Right renal cortex interstitium (tissue), 3 donors: ENCODE measurements at regions not wholly inside any gene's neighbourhood (a gene's known extent, or its start where the extent isn't known, plus 50 kb on each side); places are given as distances from the start of the nearest gene placed in this dataset.

Experiments used
- DNase-seq, 3 donors: peaks; one replicate each; pipeline ENCODE4 v3.0.0-alpha.2; 2013; ENCODE audit warnings: low read depth in 3 of 3, low spot score in 2 of 3

DNA sequence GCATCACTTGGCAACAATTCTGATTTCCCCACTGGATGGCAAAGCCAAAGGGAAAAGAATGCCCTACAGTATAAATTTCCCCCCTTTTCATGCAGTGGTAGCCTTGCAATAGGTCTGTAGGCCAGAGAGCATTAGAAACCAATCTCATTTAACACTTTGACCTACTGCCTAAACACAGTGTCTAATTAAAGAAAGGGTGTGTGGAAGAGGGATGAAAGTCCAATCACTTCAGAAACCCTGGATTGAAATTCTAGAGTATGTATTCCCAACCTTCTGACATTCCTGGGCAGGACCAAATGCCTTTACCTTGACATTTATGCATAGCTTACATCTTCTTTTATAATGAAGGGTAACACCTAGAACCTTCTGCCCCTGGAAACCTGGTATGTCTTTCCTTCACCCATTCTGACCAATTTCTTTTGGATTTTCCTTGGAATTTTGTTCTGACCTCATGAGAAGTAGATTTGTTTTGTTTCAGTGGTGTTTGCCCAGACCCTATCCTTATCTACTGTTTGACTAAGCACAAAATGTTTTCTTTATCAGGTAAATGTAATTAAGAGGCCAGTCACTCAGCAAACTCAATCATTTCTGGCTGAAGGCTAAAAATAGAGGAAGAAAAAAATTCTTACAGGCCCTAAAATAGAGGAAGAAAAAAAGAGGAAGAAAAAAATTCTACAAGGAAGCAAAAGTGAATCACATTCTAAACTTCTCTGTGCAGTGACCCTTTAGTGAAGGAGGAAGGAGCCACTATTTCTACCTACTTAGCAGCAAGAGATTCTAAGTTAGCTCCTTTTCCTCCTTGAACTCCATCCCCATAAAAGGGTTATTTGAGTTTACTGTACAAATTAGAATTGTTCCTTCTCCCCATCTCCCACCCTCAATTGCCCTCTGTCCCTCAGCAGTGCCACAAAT, 129.5 kb upstream of the DSCAM start:
- DNase-seq: no peak

DNA sequence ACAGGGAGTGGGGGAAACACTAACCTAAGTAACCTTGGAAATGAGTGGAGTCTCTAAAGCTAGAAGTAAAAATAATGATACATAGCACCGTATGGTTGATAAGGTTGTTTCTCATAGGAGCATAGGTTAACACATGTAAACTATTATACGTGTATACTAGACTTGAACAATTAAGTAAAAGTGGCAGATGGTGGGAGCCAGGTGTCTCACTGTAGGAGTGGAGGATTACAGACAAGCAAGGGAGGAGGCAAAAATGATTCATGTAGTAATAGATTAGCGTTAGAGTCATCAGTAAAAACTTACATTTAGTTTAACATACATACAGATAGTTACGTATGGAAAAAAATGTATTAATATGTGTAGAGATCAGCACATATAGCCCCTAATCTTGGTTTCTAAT, 138.4 kb upstream of the DSCAM start:
- DNase-seq: no peak

GRCh38 chr21:40990366-40990765, 143.4 kb upstream of the DSCAM start:
- no peak for DNase-seq

DNA sequence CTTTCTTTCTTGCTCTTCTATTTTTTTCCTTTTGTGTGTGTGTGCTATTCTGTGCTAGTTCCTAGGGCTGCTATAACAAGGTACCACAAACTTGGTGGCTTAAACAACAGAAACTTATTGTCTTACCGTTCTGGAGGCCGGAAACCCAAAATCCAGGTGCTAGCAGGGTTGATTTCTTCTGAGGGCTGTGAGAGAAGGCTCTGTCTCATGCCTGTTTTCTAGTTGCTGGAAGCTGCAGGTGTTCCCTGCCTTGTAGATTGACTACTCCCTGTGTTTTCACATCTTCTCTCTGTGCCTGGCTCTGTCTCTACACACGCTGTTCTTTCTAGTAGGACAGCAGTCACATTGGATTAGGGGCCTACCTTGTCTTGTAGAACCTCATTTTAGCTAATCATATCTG, 150.9 kb upstream of the DSCAM start:
- DNase-seq: no peak

DNA sequence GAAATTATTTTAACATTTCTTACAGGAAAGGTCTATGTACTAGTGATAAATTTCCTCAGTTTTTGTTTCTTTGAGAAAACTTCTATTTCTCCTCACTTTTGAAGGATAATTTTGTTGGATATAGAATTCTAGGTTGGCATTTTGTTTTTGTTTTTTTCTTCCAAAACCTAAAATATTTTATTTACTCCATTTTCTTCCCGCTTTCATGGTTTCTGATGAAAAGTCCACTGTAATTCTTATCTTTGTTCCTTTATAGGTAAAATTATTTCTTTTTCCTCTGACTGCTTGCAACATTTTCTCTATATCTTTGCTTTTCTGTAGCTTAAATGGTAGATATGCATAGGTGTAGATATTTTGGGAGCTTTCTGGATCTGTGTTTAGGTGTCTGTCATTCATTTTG, 153.9 kb upstream of the DSCAM start:
- DNase-seq: no peak

- no peak for DNase-seq
These were observed 159.7 kb upstream of the DSCAM start for GRCh38 chr21:41006636-41007035.

- no peak for DNase-seq
These were observed 159.6 kb upstream of the BACE2 start for GRCh38 chr21:41008351-41008750.

- DNase-seq: no peak
These were observed 159.0 kb upstream of the BACE2 start for GRCh38 chr21:41008974-41009373.

DNA sequence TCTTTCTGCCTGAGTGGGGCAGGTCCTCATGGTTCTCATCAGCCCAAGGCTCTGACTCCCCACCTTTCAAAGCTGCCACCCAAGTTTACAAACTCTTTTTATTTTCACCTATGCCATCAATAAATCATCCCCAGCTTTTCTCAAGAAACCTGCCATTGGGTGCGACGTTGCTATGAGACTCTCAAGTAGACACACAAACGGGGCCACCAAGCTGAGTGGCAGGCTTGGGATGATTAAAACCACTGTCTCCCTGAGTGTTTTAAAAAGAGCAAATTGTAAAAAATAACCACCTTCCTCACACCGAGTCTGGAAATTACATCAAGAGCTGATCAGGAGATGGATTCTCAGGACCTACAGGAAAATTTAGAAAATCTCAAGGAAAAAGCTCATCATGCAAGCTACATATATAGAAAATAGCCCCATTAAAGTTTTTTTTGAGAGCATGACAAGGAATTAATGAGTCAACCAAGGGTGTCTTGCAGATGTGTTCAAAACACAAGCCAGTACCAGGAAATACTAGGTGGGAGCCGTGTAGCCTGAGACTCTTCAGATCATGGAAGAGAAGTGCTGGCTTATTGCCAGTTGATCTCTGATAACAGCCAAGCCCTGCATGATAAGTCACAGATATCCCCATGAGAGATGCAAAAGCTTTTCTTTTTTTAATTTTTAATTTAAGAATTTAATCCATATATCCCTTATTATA, 158.4 kb upstream of the BACE2 start:
- DNase-seq: no peak

- no peak for DNase-seq
These were observed 157.9 kb upstream of the BACE2 start for GRCh38 chr21:41010101-41010435.

DNA sequence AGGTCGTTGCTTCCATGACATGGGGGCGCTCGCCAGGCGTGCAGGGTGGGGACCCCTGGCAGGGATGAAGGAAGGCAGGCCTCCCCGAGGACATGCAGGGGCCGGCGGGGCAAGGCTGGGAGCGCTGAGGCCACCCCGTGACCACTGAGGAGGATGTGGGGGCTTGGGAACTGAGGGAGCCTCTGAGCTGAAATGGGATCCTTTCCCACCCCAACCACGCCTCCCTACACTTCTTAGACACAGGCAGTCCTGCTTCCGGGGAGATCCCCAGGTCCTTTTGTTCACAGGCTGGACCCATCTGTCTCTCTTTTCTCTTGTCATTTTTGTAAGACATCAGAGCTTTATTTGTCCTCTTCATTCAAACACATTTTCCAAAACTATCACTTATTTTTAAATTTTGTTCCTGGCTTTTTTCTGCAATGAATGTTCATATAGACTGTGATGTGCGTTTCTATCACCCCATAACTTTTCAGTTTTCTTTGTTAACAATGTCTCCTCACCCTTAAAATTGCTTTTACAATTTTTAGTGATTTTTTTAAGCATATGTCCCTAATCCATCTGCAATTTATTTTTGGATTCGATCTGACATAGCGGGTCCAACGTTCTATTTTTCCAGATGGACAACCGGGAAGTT, 156.7 kb upstream of the BACE2 start:
- no peak for DNase-seq

GRCh38 chr21:41011951-41012366, 156.0 kb upstream of the BACE2 start:
- no peak for DNase-seq

GRCh38 chr21:41012425-41012824, 155.5 kb upstream of the BACE2 start:
- no peak for DNase-seq

DNA sequence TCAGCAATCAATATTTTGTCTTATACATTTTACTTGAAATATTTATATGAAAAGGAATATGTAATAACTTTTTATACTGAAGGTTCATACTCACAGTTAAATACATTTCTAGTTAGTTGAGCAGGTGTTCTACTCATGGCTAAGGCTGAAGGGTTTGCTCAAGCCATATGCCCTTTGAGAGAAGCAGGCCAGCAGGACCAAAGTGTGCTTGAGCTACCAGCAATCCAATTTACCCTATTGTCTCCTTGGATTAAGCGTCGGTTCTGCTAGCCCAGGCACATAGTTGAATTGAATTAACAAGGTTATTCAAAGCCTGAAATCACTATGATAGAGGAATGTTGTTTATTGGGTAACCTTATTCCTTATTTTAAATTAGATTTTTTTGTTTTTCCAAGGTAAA, 151.5 kb upstream of the BACE2 start:
- DNase-seq: no peak

- no peak for DNase-seq
These were observed 149.5 kb upstream of the BACE2 start for GRCh38 chr21:41018431-41018830.

DNA sequence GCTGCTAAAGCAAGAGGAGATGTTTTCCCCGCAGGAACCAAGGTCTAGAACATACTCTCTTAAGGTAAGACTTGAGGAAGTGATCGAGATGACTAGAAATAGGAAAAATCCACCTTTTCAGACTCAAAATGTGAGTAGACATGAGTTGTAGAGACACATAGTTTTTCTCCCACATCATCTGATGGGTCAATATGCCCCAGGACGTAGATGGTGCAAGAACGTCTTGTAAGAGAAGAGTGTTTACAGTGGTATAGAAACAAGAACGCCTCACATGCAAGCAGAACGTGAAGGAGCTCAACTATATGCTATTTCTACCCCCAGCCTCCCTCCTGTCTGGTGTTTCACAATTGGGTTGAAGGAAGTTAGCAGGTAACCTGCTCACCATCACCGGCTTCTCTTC, 144.0 kb upstream of the BACE2 start:
- DNase-seq: no peak

- no peak for DNase-seq
These were observed 143.6 kb upstream of the BACE2 start for GRCh38 chr21:41024341-41024740.

DNA sequence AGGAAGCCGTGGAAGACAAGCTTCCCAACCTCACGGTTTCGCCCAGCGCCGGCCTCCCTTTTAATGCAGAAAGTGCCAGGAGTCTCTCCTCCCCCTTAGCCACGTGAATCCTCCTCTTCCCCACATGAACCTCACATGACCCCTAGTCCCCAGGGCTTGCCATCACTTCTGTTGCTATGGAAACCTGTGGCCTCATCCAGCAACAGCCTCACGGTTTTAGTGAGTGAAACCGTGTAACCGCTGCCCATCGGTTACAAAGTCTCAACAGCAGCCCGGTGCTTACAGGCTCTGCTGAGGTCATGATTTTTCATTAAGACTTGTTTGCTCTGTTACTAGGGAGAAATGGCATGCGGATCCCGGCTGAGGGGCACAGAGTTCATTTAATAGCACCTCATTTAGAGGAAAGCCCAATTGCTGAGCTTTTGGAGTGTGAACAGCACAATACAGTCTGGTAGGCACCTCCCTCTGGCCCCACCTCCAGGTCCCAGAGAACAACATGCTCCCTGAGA, 143.2 kb upstream of the BACE2 start:
- DNase-seq: peak in 1 of 3 donors; percentile 19

- DNase-seq: no peak
These were observed 138.4 kb upstream of the BACE2 start for GRCh38 chr21:41029571-41029970.

GRCh38 chr21:41031701-41032220, 136.2 kb upstream of the BACE2 start:
- DNase-seq: no peak

DNA sequence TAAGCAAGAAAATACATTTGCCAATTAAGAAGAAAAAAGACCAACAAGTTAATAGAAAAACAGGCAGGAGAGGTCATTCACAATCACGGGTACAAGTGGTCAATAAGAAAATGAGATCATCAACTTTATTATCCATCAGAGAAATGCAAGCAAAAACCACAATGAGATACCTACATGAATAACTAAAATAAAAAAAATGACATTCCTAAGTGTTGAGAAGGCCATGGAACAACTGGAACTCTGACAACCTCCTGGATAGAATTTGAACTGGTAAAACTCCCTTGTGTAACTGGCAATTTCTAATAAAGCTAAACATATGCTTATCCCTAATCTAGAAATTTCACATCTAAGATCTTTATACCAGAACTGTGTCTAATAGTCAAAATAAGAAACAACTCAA, 135.4 kb upstream of the BACE2 start:
- no peak for DNase-seq
